ENCODE measurements at regions not wholly inside any gene's neighbourhood (a gene's known extent, or its start where the extent isn't known, plus 50 kb on each side); places are given as distances from the start of the nearest gene placed in this dataset.

DNA sequence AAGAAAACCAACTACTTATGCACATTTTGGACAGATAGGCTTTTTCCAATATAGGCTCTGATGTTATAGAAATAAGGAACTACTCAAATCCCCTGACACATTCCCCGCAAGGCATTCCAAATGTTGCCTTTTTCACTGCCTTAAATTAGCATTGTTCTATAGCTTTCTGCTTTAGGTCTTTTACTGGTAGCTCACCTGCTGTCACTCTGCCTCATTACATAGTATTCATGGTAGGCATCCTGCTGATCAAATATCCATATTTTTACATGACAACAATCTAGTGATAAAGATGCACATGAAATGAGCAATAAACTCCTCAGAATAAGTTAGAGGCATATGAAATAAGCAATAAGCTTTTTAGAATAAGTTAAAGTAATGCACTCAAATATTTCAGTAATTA lies 542.7 kb downstream of the FAM133A start:
- no peaks in the 10 kb centered on the region for H3K79me2 ChIP-seq (ENCODE audit: insufficient read depth, low read length)
- H3K36me3 ChIP-seq (ENCODE audit: insufficient read depth, low read length): no peaks in the 10 kb centered on the region
- H3K4me1 ChIP-seq (ENCODE audit: insufficient read depth, low read length): no peaks in the 10 kb centered on the region
- no peaks in the 10 kb centered on the region for H4K20me1 ChIP-seq (ENCODE audit: insufficient read depth, low read length)
- H3K4me2 ChIP-seq (ENCODE audit: insufficient read depth, low read length): no peak overlapping the region
- DNase-seq (ENCODE audit: insufficient read length, low spot score, missing footprints): no peak
- H3K27me3 ChIP-seq (ENCODE audit: insufficient read depth, low read length): no peaks in the 10 kb centered on the region
- H3K4me3 ChIP-seq (ENCODE audit: insufficient read depth, low read length): no peak overlapping the region
- TF ChIP-seq, protein P1, sequence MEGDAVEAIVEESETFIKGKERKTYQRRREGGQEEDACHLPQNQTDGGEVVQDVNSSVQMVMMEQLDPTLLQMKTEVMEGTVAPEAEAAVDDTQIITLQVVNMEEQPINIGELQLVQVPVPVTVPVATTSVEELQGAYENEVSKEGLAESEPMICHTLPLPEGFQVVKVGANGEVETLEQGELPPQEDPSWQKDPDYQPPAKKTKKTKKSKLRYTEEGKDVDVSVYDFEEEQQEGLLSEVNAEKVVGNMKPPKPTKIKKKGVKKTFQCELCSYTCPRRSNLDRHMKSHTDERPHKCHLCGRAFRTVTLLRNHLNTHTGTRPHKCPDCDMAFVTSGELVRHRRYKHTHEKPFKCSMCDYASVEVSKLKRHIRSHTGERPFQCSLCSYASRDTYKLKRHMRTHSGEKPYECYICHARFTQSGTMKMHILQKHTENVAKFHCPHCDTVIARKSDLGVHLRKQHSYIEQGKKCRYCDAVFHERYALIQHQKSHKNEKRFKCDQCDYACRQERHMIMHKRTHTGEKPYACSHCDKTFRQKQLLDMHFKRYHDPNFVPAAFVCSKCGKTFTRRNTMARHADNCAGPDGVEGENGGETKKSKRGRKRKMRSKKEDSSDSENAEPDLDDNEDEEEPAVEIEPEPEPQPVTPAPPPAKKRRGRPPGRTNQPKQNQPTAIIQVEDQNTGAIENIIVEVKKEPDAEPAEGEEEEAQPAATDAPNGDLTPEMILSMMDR (IDR thresholded peaks at IDR 0.05; ENCODE audit: extremely low read depth, low read depth, low read length): no peak
- no peak overlapping the region for H2AFZ ChIP-seq (ENCODE audit: low read length)
- H3K9me3 ChIP-seq (ENCODE audit: low read depth, low read length): no peaks in the 10 kb centered on the region
- no peak overlapping the region for H3K27ac ChIP-seq (ENCODE audit: low read depth, low read length)

DNA sequence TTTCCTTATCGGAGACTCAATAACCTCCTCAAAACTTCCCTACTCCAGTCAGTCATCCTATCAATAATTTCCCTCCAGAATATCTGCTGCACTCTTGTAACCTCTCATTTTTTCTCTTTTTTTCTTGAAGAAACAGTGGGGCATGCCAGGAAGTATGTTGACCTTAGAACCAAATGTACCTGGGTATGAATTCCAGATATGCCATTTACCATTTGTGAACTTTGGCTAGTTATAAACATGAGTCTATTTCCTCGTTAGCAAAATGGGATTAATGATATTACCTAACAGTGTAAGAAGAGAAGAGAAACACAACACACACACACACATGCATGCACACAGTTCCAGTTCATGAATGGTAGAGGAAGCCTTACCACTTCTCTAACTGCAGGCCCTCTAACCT lies 578.2 kb downstream of the FAM133A start:
- H2AFZ ChIP-seq (ENCODE audit: low read length): no peak overlapping the region
- no peaks in the 10 kb centered on the region for H4K20me1 ChIP-seq (ENCODE audit: insufficient read depth, low read length)
- no peak for DNase-seq (ENCODE audit: insufficient read length, low spot score, missing footprints)
- no peak overlapping the region for H3K4me2 ChIP-seq (ENCODE audit: insufficient read depth, low read length)
- H3K4me1 ChIP-seq (ENCODE audit: insufficient read depth, low read length): no peaks in the 10 kb centered on the region
- no peaks in the 10 kb centered on the region for H3K27me3 ChIP-seq (ENCODE audit: insufficient read depth, low read length)
- no peaks in the 10 kb centered on the region for H3K9me3 ChIP-seq (ENCODE audit: low read depth, low read length)
- TF ChIP-seq, protein P1 (IDR thresholded peaks at IDR 0.05; ENCODE audit: extremely low read depth, low read depth, low read length): no peak
- H3K79me2 ChIP-seq (ENCODE audit: insufficient read depth, low read length): no peaks in the 10 kb centered on the region
- H3K27ac ChIP-seq (ENCODE audit: low read depth, low read length): no peak overlapping the region
- H3K4me3 ChIP-seq (ENCODE audit: insufficient read depth, low read length): no peak overlapping the region
- H3K36me3 ChIP-seq (ENCODE audit: insufficient read depth, low read length): no peaks in the 10 kb centered on the region

DNA sequence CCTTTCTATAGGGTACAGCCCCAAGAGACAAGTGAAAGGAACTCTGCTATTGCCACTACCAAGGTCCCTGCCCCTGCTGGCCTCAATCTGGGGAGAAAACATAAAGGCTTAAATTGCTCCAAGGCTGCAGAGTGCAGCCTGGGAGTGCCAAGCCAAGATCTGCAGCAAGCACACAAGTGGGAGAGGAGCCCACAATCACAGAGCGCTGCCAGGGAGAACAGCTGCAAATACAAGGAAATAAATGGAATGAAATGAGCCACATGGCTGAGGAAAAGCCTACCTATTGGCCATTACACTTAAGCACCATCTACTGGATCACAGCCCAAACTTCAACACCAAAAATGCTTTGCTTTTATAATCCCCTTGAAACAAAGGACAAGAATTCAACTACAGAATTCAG lies 582.4 kb downstream of the FAM133A start:
- Histone ChIP-seq H3K4me2 (ENCODE audit: insufficient read depth, low read length) (no peak overlapping the region), H3K79me2 (ENCODE audit: insufficient read depth, low read length) (no peaks in the 10 kb centered on the region), H2AFZ (ENCODE audit: low read length) (no peak overlapping the region), H3K4me3 (ENCODE audit: insufficient read depth, low read length) (no peak overlapping the region), H4K20me1 (ENCODE audit: insufficient read depth, low read length) (no peaks in the 10 kb centered on the region), H3K36me3 (ENCODE audit: insufficient read depth, low read length) (no peaks in the 10 kb centered on the region), H3K27ac (ENCODE audit: low read depth, low read length) (no peak overlapping the region), H3K27me3 (ENCODE audit: insufficient read depth, low read length) (no peaks in the 10 kb centered on the region), H3K9me3 (ENCODE audit: low read depth, low read length) (no peaks in the 10 kb centered on the region), H3K4me1 (ENCODE audit: insufficient read depth, low read length) (no peaks in the 10 kb centered on the region)
- DNase-seq (ENCODE audit: insufficient read length, low spot score, missing footprints): no peak
- TF ChIP-seq, protein P1 (IDR thresholded peaks at IDR 0.05; ENCODE audit: extremely low read depth, low read depth, low read length): no peak

DNA sequence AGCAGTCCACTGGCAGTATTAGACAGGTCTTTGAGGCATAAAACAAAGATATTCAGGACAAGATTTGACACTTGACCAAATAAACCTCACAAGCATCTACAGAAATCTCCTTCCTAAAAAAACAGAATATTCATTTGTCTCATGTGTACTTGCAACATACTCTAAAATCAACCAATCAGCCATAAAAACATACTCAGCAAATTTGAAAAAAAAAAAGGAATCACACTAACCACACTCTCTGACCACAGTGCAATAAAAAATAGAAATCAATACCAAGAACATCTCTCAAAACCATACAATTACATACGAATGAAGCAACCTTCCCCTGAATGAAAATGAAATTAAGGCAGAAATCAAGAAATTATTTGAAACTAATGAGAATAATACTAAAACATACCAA lies 591.3 kb downstream of the FAM133A start:
- Histone ChIP-seq H3K27me3 (ENCODE audit: insufficient read depth, low read length) (no peaks in the 10 kb centered on the region), H3K4me2 (ENCODE audit: insufficient read depth, low read length) (no peak overlapping the region), H3K4me3 (ENCODE audit: insufficient read depth, low read length) (no peak overlapping the region), H3K4me1 (ENCODE audit: insufficient read depth, low read length) (no peaks in the 10 kb centered on the region), H4K20me1 (ENCODE audit: insufficient read depth, low read length) (no peaks in the 10 kb centered on the region), H3K36me3 (ENCODE audit: insufficient read depth, low read length) (no peaks in the 10 kb centered on the region), H3K27ac (ENCODE audit: low read depth, low read length) (no peak overlapping the region), H3K79me2 (ENCODE audit: insufficient read depth, low read length) (no peaks in the 10 kb centered on the region), H3K9me3 (ENCODE audit: low read depth, low read length) (no peaks in the 10 kb centered on the region), H2AFZ (ENCODE audit: low read length) (no peak overlapping the region)
- TF ChIP-seq, protein P1 (IDR thresholded peaks at IDR 0.05; ENCODE audit: extremely low read depth, low read depth, low read length): no peak
- DNase-seq (ENCODE audit: insufficient read length, low spot score, missing footprints): no peak

Measured in osteoblast (primary cell).